PC-3 (cell line): ENCODE measurements at regions not wholly inside any gene's neighbourhood (a gene's known extent, or its start where the extent isn't known, plus 50 kb on each side); places are given as distances from the start of the nearest gene placed in this dataset.

ENCODE experiments used
- CTCF ChIP-seq: fragments of 300-600 bp; sonication (generic); conservative IDR thresholded peaks from 2 replicates; pipeline ENCODE4 v1.5.1; 2017; ENCODE audit warnings: antibody characterized with exemption, low read depth, mild to moderate bottlenecking, low read length
- EZH2 ChIP-seq: fragments of 300-600 bp; sonication (generic); IDR thresholded peaks from one replicate; pipeline ENCODE4 v1.6.1; 2017; ENCODE audit warnings: antibody characterized with exemption, mild to moderate bottlenecking, low read length; ENCODE audit not compliant: unreplicated experiment

GRCh38 chr2:8570637-8571036 lies 111.2 kb upstream of the ID2 start:
- TF ChIP-seq CTCF, result no peak
- no peak for TF ChIP-seq EZH2
